ENCODE measurements at regions not wholly inside any gene's neighbourhood (a gene's known extent, or its start where the extent isn't known, plus 50 kb on each side); places are given as distances from the start of the nearest gene placed in this dataset.

DNA sequence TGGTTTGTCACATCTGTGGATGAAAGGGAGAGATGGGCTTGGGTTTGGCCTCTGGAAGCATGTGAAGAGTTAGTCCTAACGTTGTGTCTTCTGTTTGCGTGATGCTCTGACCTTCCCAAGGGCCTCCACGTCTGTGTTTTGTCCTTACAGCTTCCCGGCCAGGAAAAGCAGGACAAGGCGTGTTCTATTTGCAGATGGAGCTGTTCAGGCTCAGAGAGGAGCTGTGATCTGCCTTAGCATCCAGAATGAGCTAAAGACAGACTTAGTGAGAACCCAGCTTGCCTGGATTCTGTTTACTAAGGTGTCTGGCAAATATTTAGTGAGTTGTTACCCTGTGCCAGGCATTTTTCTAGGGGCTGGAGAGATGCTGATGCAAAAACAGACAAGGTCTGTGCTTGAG is 282.1 kb downstream of the CBLN1 start:
- H3K9me3 ChIP-seq (ENCODE audit: low read depth): no peaks in the 10 kb centered on the region
- H3K27ac ChIP-seq: peak overlapping the region; percentile 37
- TF ChIP-seq, protein P1, sequence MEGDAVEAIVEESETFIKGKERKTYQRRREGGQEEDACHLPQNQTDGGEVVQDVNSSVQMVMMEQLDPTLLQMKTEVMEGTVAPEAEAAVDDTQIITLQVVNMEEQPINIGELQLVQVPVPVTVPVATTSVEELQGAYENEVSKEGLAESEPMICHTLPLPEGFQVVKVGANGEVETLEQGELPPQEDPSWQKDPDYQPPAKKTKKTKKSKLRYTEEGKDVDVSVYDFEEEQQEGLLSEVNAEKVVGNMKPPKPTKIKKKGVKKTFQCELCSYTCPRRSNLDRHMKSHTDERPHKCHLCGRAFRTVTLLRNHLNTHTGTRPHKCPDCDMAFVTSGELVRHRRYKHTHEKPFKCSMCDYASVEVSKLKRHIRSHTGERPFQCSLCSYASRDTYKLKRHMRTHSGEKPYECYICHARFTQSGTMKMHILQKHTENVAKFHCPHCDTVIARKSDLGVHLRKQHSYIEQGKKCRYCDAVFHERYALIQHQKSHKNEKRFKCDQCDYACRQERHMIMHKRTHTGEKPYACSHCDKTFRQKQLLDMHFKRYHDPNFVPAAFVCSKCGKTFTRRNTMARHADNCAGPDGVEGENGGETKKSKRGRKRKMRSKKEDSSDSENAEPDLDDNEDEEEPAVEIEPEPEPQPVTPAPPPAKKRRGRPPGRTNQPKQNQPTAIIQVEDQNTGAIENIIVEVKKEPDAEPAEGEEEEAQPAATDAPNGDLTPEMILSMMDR (IDR thresholded peaks at IDR 0.05; ENCODE audit: low read depth, low read length): no peak
- H3K4me1 ChIP-seq (ENCODE audit: low read depth): peaks cover 20% of the 10 kb centered on the region
- H3K27me3 ChIP-seq: peaks cover 5% of the 10 kb centered on the region
- no peak overlapping the region for H3K4me3 ChIP-seq
- DNase-seq (ENCODE audit: low read depth in 1 of 2, low spot score in 1 of 2): peak in 1 of 2 donors; percentile 42
- no peaks in the 10 kb centered on the region for H3K36me3 ChIP-seq

DNA sequence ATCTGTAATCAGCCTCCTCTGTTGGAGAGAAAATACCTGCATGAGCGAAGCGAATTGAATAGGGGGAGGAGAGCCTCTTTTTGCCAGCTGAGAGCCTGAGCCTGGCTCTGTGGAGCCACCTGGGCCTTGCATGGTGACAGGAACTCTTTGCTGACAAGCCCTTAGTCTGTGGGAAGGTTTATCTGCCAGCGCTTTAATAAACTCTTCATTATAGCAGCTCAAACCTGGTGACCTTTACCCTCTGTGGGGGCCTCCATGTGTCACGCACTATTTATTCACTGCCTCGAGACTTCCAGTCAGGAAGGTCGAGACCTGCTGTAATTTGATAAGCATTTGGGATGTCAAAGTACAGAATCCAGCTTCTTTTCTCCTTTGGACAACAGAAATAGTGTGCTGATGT is 282.6 kb downstream of the CBLN1 start:
- Histone ChIP-seq H3K4me3 (no peak overlapping the region), H3K36me3 (no peaks in the 10 kb centered on the region), H3K4me1 (ENCODE audit: low read depth) (peaks cover 16% of the 10 kb centered on the region)

DNA sequence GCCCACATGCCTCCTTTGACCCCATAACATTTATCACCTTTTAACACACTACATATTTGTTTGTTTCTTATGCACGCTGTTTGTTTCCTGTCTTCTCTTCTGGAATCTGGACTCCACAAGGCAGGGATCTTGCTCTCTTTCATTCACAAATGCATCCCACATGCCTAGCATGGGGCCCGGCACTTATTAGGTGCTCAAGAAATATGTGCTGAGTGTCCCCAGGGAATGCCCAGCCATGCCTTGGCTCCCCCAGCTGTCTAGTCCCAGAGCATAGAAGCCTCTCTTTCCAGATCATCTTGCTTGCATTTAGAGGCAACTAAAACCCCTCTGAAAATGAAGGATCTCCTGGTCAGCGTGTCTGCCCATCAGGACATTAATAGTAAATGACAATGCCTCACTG is 283.7 kb downstream of the CBLN1 start:
- Histone ChIP-seq H3K36me3 (no peaks in the 10 kb centered on the region), H3K27me3 (peaks cover 5% of the 10 kb centered on the region), H3K9me3 (ENCODE audit: low read depth) (no peaks in the 10 kb centered on the region), H3K4me3 (no peak overlapping the region), H3K27ac (no peak overlapping the region), H3K4me1 (ENCODE audit: low read depth) (peaks cover 13% of the 10 kb centered on the region)
- DNase-seq (ENCODE audit: low read depth in 1 of 2, low spot score in 1 of 2): no peak
- TF ChIP-seq, protein P1 (IDR thresholded peaks at IDR 0.05; ENCODE audit: low read depth, low read length): no peak

More for the DNA sequence above, 282.6 kb downstream of the CBLN1 start:
- Histone ChIP-seq H3K9me3 (ENCODE audit: low read depth) (no peaks in the 10 kb centered on the region), H3K27ac (peak overlapping the region; percentile 37), H3K27me3 (peaks cover 5% of the 10 kb centered on the region)
- TF ChIP-seq, protein P1 (IDR thresholded peaks at IDR 0.05; ENCODE audit: low read depth, low read length): no peak
- DNase-seq (ENCODE audit: low read depth in 1 of 2, low spot score in 1 of 2): peak in 1 of 2 donors; percentile 53

DNA sequence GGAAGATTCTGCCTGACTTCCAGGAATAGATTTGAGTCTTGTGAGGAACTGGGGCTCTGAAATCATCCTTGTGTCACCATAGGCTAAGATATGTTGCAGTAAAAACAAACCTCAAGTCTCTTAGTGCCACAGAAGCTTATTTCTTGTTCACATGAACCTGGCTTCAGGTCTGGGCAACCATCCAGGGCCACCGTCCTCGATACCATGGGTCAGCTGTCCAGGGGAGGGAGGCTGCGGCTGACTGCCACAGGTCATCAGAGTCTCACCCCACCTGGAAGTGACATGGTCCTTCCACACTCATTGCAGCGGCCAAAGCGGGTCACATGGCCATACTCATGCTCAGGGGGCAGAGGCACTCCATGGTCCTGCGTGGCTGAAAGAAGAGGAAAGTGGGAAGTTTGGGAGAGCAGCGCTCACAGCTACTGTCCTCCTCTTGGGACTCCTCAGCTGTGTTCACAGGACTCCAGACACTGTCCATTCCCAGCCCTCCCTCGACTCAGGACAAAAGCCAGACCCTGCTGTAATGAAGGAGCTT is 284.5 kb downstream of the CBLN1 start:
- DNase-seq (ENCODE audit: low read depth in 1 of 2, low spot score in 1 of 2): peak in 1 of 2 donors; percentile 38
- Histone ChIP-seq H3K4me1 (ENCODE audit: low read depth) (peaks cover 13% of the 10 kb centered on the region), H3K4me3 (no peak overlapping the region), H3K27ac (no peak overlapping the region), H3K9me3 (ENCODE audit: low read depth) (no peaks in the 10 kb centered on the region), H3K36me3 (no peaks in the 10 kb centered on the region), H3K27me3 (peaks cover 5% of the 10 kb centered on the region)
- TF ChIP-seq, protein P1 (IDR thresholded peaks at IDR 0.05; ENCODE audit: low read depth, low read length): no peak

DNA sequence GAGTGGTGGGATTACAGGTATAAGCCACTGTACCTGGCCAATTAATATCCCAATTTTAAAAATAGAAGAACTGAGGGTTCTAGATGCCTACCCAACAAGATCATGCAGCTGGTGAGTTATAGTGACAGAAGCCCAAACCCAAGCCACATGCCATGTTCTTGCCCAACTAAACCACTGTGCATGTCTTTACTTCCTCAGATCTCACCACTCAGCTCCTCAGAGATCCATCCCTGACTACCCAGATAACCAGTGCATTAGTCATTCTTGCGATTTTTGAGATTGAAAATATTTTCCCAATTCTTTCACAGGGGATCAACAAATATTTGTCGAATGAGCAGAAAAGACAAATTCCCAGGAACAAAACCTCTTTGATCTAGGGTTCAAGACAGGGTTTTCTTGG is 303.1 kb downstream of the CBLN1 start:
- no peaks in the 10 kb centered on the region for H3K4me1 ChIP-seq (ENCODE audit: low read depth)
- DNase-seq (ENCODE audit: low read depth in 1 of 2, low spot score in 1 of 2): no peak
- H3K27me3 ChIP-seq: no peaks in the 10 kb centered on the region
- no peak overlapping the region for H3K4me3 ChIP-seq
- no peak overlapping the region for H3K27ac ChIP-seq
- H3K9me3 ChIP-seq (ENCODE audit: low read depth): no peaks in the 10 kb centered on the region
- TF ChIP-seq, protein P1 (IDR thresholded peaks at IDR 0.05; ENCODE audit: low read depth, low read length): no peak
- no peaks in the 10 kb centered on the region for H3K36me3 ChIP-seq
